ENCODE measurements at regions not wholly inside any gene's neighbourhood (a gene's known extent, or its start where the extent isn't known, plus 50 kb on each side); places are given as distances from the start of the nearest gene placed in this dataset.

- DNase-seq = no peak
Measured at GRCh38 chr11:70501051-70501901, 102.9 kb downstream of the CTTN start.

GRCh38 chr11:70501933-70502540 lies 103.7 kb downstream of the CTTN start:
- DNase-seq = no peak

- no peak for DNase-seq
Measured at GRCh38 chr11:70502677-70503467, 104.5 kb downstream of the CTTN start.

GRCh38 chr11:70503468-70504221 lies 105.3 kb downstream of the CTTN start:
- DNase-seq = no peak

GRCh38 chr11:70504246-70505020 lies 106.1 kb downstream of the CTTN start:
- no peak for DNase-seq

GRCh38 chr11:70505331-70505731 lies 107.0 kb downstream of the CTTN start:
- DNase-seq = no peak

GRCh38 chr11:70505761-70506657 lies 107.7 kb downstream of the CTTN start:
- DNase-seq = no peak

GRCh38 chr11:70506658-70506970 lies 108.3 kb downstream of the CTTN start:
- DNase-seq = no peak

- no peak for DNase-seq
Measured at GRCh38 chr11:70506986-70507385, 108.7 kb downstream of the CTTN start.

- DNase-seq = no peak
Measured at GRCh38 chr11:70507466-70508230, 109.3 kb downstream of the CTTN start.

- no peak for DNase-seq
Measured at GRCh38 chr11:70508231-70508480, 109.8 kb downstream of the CTTN start.

- DNase-seq = no peak
Measured at GRCh38 chr11:70509476-70509875, 111.1 kb downstream of the CTTN start.

- no peak for DNase-seq
Measured at GRCh38 chr11:70510106-70510505, 111.8 kb downstream of the CTTN start.

- DNase-seq = no peak
Measured at GRCh38 chr11:70510571-70510970, 112.2 kb downstream of the CTTN start.

- DNase-seq = no peak
Measured at GRCh38 chr11:70511345-70511744, 113.0 kb downstream of the CTTN start.

GRCh38 chr11:70512716-70513115 lies 114.4 kb downstream of the CTTN start:
- no peak for DNase-seq

- DNase-seq = no peak
Measured at GRCh38 chr11:70517203-70517602, 118.9 kb downstream of the CTTN start.

GRCh38 chr11:70517988-70518907 lies 119.9 kb downstream of the CTTN start:
- DNase-seq = no peak

- DNase-seq = no peak
Measured at GRCh38 chr11:70519117-70519516, 120.8 kb downstream of the CTTN start.
